HG02840 (cell line): ENCODE measurements at regions not wholly inside any gene's neighbourhood (a gene's known extent, or its start where the extent isn't known, plus 50 kb on each side); places are given as distances from the start of the nearest gene placed in this dataset.

ENCODE experiments used
- ATAC-seq: cut with Tn5 transposase; IDR thresholded peaks from one replicate; pipeline ENCODE4 v1.9.1; 2021; ENCODE audit warnings: mild to moderate bottlenecking, moderate library complexity, moderate number of reproducible peaks; ENCODE audit not compliant: unreplicated experiment, low FRiP score

- no peak for ATAC-seq
Observed at GRCh38 chr9:16192403-16193017, 639.7 kb downstream of the CCDC171 start.

GRCh38 chr9:16193066-16193465 is 640.2 kb downstream of the CCDC171 start:
- no peak for ATAC-seq

- ATAC-seq: no peak
Observed at GRCh38 chr9:16196206-16196605, 643.4 kb downstream of the CCDC171 start.

- no peak for ATAC-seq
Observed at GRCh38 chr9:16197578-16198370, 644.9 kb downstream of the CCDC171 start.

GRCh38 chr9:16198996-16199395 is 646.2 kb downstream of the CCDC171 start:
- no peak for ATAC-seq

GRCh38 chr9:16202221-16202620 is 649.4 kb downstream of the CCDC171 start:
- ATAC-seq: no peak

GRCh38 chr9:16202914-16203728 is 650.3 kb downstream of the CCDC171 start:
- no peak for ATAC-seq

GRCh38 chr9:16203729-16204573 is 651.1 kb downstream of the CCDC171 start:
- ATAC-seq: no peak

- no peak for ATAC-seq
Observed at GRCh38 chr9:16205455-16205854, 652.6 kb downstream of the CCDC171 start.

- ATAC-seq: no peak
Observed at GRCh38 chr9:16206518-16206917, 653.7 kb downstream of the CCDC171 start.

GRCh38 chr9:16207161-16207560 is 654.3 kb downstream of the CCDC171 start:
- no peak for ATAC-seq

GRCh38 chr9:16210440-16210839 is 657.6 kb downstream of the CCDC171 start:
- ATAC-seq: no peak

- ATAC-seq: no peak
Observed at GRCh38 chr9:16211946-16212345, 658.5 kb downstream of the BNC2 start.

- no peak for ATAC-seq
Observed at GRCh38 chr9:16213781-16214515, 656.5 kb downstream of the BNC2 start.

- no peak for ATAC-seq
Observed at GRCh38 chr9:16214677-16215352, 655.7 kb downstream of the BNC2 start.

- no peak for ATAC-seq
Observed at GRCh38 chr9:16215353-16215680, 655.2 kb downstream of the BNC2 start.

- ATAC-seq: no peak
Observed at GRCh38 chr9:16217943-16218701, 652.3 kb downstream of the BNC2 start.

GRCh38 chr9:16221366-16221765 is 649.1 kb downstream of the BNC2 start:
- ATAC-seq: no peak
